ENCODE measurements at regions not wholly inside any gene's neighbourhood (a gene's known extent, or its start where the extent isn't known, plus 50 kb on each side); places are given as distances from the start of the nearest gene placed in this dataset.
A peak's percentile ranks its signal among the peaks of the same experiment; 100 is the strongest.

- DNase-seq = no peak
- no peak overlapping the region for H2AK5ac ChIP-seq (ENCODE audit: low read length, severe bottlenecking)
- WGBS = 92% methylated on average over 1 of the region's 1 CpG
Observed at GRCh38 chr14:53547593-53547992, 394.5 kb upstream of the DDHD1 start.

DNA sequence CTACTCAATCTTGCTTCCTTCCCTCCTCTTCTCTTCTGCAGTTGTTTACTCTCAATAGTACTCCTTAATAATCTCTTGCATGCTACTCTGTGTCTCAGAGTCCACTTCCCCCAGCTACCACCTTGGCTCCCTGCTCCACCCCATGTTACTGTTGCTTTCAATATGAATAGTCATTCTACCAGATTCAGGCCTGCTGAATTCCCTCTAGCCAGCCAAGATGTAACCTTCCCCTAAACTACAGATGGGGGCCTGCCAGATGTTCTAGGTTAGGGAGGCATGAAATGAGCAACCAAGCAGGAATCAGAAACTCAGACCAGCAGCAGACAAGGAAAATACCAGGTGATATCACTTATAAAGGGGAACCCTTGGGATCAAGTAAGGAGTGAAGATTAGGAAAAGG lies 392.1 kb upstream of the DDHD1 start:
- H3K9me3 ChIP-seq (ENCODE audit: control insufficient read depth, low read length) = no peaks in the 10 kb centered on the region

More at GRCh38 chr14:53547593-53547992, 394.5 kb upstream of the DDHD1 start:
- Histone ChIP-seq H3K9me3 (ENCODE audit: control insufficient read depth, low read length) (no peaks in the 10 kb centered on the region), H3K4me1 (ENCODE audit: control insufficient read depth, insufficient read depth, low read depth, low read length) (peaks cover 2% of the 10 kb centered on the region), H2BK12ac (ENCODE audit: low read length in 2 of 2) (no peak overlapping the region), H4K91ac (ENCODE audit: low read length) (no peak overlapping the region), H3K4ac (ENCODE audit: low read depth in 1 of 2, low read length in 2 of 2) (no peak overlapping the region), H2AFZ (ENCODE audit: low read depth, low read length) (no peak overlapping the region), H4K8ac (ENCODE audit: low read length) (no peak overlapping the region), H3K4me2 (ENCODE audit: low read length, poor library complexity, severe bottlenecking) (no peak overlapping the region), H3K18ac (ENCODE audit: low read depth in 1 of 2, low read length in 2 of 2) (no peak overlapping the region), H3K27ac (ENCODE audit: low read length, poor library complexity, severe bottlenecking) (no peak overlapping the region), H3K79me1 (replicated peaks; ENCODE audit: low read length, poor library complexity, severe bottlenecking) (no peaks in the 10 kb centered on the region), H3K14ac (ENCODE audit: low read length in 2 of 2) (no peak overlapping the region), H3K9ac (ENCODE audit: low read length) (no peak overlapping the region), H3K23ac (ENCODE audit: low read length in 2 of 2) (no peak overlapping the region), H3K27me3 (ENCODE audit: control insufficient read depth in 1 of 2, insufficient read depth in 1 of 2, low read length in 2 of 2) (no peaks in the 10 kb centered on the region), H2BK5ac (ENCODE audit: low read depth, low read length, poor library complexity, severe bottlenecking) (no peak overlapping the region), H2BK15ac (ENCODE audit: low read depth, poor library complexity, severe bottlenecking) (no peak overlapping the region), H2BK120ac (ENCODE audit: low read depth, low read length) (no peak overlapping the region), H3K36me3 (ENCODE audit: control insufficient read depth in 1 of 2, insufficient read depth in 2 of 2, low read depth in 1 of 2, low read length in 2 of 2) (no peaks in the 10 kb centered on the region), H3K4me3 (ENCODE audit: insufficient read depth in 1 of 2, low read depth in 1 of 2, low read length in 2 of 2) (no peak overlapping the region)

GRCh38 chr14:53542732-53543131 lies 389.6 kb upstream of the DDHD1 start:
- H4K91ac ChIP-seq (ENCODE audit: low read length) = no peak overlapping the region
- H2BK5ac ChIP-seq (ENCODE audit: low read depth, low read length, poor library complexity, severe bottlenecking) = no peak overlapping the region
- no peaks in the 10 kb centered on the region for H3K79me1 ChIP-seq (replicated peaks; ENCODE audit: low read length, poor library complexity, severe bottlenecking)
- no peak overlapping the region for H2AFZ ChIP-seq (ENCODE audit: low read depth, low read length)
- no peak overlapping the region for H2AK5ac ChIP-seq (ENCODE audit: low read length, severe bottlenecking)
- no peak overlapping the region for H3K4ac ChIP-seq (ENCODE audit: low read depth in 1 of 2, low read length in 2 of 2)
- no peaks in the 10 kb centered on the region for H3K27me3 ChIP-seq (ENCODE audit: control insufficient read depth in 1 of 2, insufficient read depth in 1 of 2, low read length in 2 of 2)
- no peak overlapping the region for H2BK15ac ChIP-seq (ENCODE audit: low read depth, poor library complexity, severe bottlenecking)
- H3K23ac ChIP-seq (ENCODE audit: low read length in 2 of 2) = no peak overlapping the region
- H3K36me3 ChIP-seq (ENCODE audit: control insufficient read depth in 1 of 2, insufficient read depth in 2 of 2, low read depth in 1 of 2, low read length in 2 of 2) = no peaks in the 10 kb centered on the region
- WGBS = 49% methylated on average over 2 of the region's 3 CpGs
- H3K9me3 ChIP-seq (ENCODE audit: control insufficient read depth, low read length) = no peaks in the 10 kb centered on the region
- DNase-seq = peak; percentile 77
- H3K9ac ChIP-seq (ENCODE audit: low read length) = no peak overlapping the region
- peak overlapping the region; percentile 6 for H3K27ac ChIP-seq (ENCODE audit: low read length, poor library complexity, severe bottlenecking)
- H3K14ac ChIP-seq (ENCODE audit: low read length in 2 of 2) = no peak overlapping the region
- no peak overlapping the region for H3K18ac ChIP-seq (ENCODE audit: low read depth in 1 of 2, low read length in 2 of 2)
- H4K8ac ChIP-seq (ENCODE audit: low read length) = no peak overlapping the region
- no peak overlapping the region for H2BK12ac ChIP-seq (ENCODE audit: low read length in 2 of 2)
- peaks cover 1% of the 10 kb centered on the region for H3K4me1 ChIP-seq (ENCODE audit: control insufficient read depth, insufficient read depth, low read depth, low read length)
- H2BK120ac ChIP-seq (ENCODE audit: low read depth, low read length) = no peak overlapping the region
- H3K4me3 ChIP-seq (ENCODE audit: insufficient read depth in 1 of 2, low read depth in 1 of 2, low read length in 2 of 2) = no peak overlapping the region
- no peak overlapping the region for H3K4me2 ChIP-seq (ENCODE audit: low read length, poor library complexity, severe bottlenecking)

More for the DNA sequence above, 392.1 kb upstream of the DDHD1 start:
- no peak overlapping the region for H3K9ac ChIP-seq (ENCODE audit: low read length)
- no peak overlapping the region for H4K91ac ChIP-seq (ENCODE audit: low read length)
- no peak overlapping the region for H3K27ac ChIP-seq (ENCODE audit: low read length, poor library complexity, severe bottlenecking)
- H2AK5ac ChIP-seq (ENCODE audit: low read length, severe bottlenecking) = no peak overlapping the region
- no peak overlapping the region for H3K23ac ChIP-seq (ENCODE audit: low read length in 2 of 2)
- DNase-seq = no peak
- no peaks in the 10 kb centered on the region for H3K27me3 ChIP-seq (ENCODE audit: control insufficient read depth in 1 of 2, insufficient read depth in 1 of 2, low read length in 2 of 2)
- H2BK15ac ChIP-seq (ENCODE audit: low read depth, poor library complexity, severe bottlenecking) = no peak overlapping the region
- H3K36me3 ChIP-seq (ENCODE audit: control insufficient read depth in 1 of 2, insufficient read depth in 2 of 2, low read depth in 1 of 2, low read length in 2 of 2) = no peaks in the 10 kb centered on the region
- H3K14ac ChIP-seq (ENCODE audit: low read length in 2 of 2) = no peak overlapping the region
- H3K18ac ChIP-seq (ENCODE audit: low read depth in 1 of 2, low read length in 2 of 2) = no peak overlapping the region
- no peaks in the 10 kb centered on the region for H3K79me1 ChIP-seq (replicated peaks; ENCODE audit: low read length, poor library complexity, severe bottlenecking)
- no peak overlapping the region for H3K4me3 ChIP-seq (ENCODE audit: insufficient read depth in 1 of 2, low read depth in 1 of 2, low read length in 2 of 2)
- no peak overlapping the region for H2AFZ ChIP-seq (ENCODE audit: low read depth, low read length)
- H3K4ac ChIP-seq (ENCODE audit: low read depth in 1 of 2, low read length in 2 of 2) = no peak overlapping the region
- peaks cover 2% of the 10 kb centered on the region for H3K4me1 ChIP-seq (ENCODE audit: control insufficient read depth, insufficient read depth, low read depth, low read length)
- H2BK12ac ChIP-seq (ENCODE audit: low read length in 2 of 2) = no peak overlapping the region
- no peak overlapping the region for H3K4me2 ChIP-seq (ENCODE audit: low read length, poor library complexity, severe bottlenecking)
- H4K8ac ChIP-seq (ENCODE audit: low read length) = no peak overlapping the region
- no peak overlapping the region for H2BK5ac ChIP-seq (ENCODE audit: low read depth, low read length, poor library complexity, severe bottlenecking)
- no peak overlapping the region for H2BK120ac ChIP-seq (ENCODE audit: low read depth, low read length)

DNA sequence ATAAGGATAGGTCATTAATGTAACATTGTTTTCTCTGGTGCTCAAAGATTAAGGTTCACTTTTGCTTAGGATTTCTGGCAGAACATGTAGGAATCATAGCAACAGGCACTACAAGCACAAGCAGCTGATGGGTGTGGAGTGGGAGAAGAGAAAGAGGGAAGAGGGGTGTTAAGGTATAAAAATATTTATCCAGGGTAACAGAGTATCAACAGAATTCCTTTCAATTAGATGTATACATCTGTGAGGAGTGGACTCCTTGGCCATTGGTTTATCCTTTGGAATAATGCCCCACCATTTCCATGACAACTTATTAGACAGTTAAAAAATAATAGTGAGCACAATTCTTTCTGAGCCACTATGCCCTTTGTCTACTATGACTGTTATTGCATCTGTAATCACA lies 388.3 kb upstream of the DDHD1 start:
- Histone ChIP-seq H3K4me3 (ENCODE audit: insufficient read depth in 1 of 2, low read depth in 1 of 2, low read length in 2 of 2) (no peak overlapping the region), H3K4me1 (ENCODE audit: control insufficient read depth, insufficient read depth, low read depth, low read length) (peaks cover 1% of the 10 kb centered on the region), H3K9me3 (ENCODE audit: control insufficient read depth, low read length) (no peaks in the 10 kb centered on the region), H2BK15ac (ENCODE audit: low read depth, poor library complexity, severe bottlenecking) (no peak overlapping the region), H3K27me3 (ENCODE audit: control insufficient read depth in 1 of 2, insufficient read depth in 1 of 2, low read length in 2 of 2) (no peaks in the 10 kb centered on the region), H2AK5ac (ENCODE audit: low read length, severe bottlenecking) (no peak overlapping the region), H3K4me2 (ENCODE audit: low read length, poor library complexity, severe bottlenecking) (no peak overlapping the region), H2AFZ (ENCODE audit: low read depth, low read length) (no peak overlapping the region), H4K8ac (ENCODE audit: low read length) (no peak overlapping the region), H3K18ac (ENCODE audit: low read depth in 1 of 2, low read length in 2 of 2) (no peak overlapping the region), H3K4ac (ENCODE audit: low read depth in 1 of 2, low read length in 2 of 2) (no peak overlapping the region), H3K9ac (ENCODE audit: low read length) (no peak overlapping the region), H3K14ac (ENCODE audit: low read length in 2 of 2) (no peak overlapping the region), H3K79me1 (replicated peaks; ENCODE audit: low read length, poor library complexity, severe bottlenecking) (no peaks in the 10 kb centered on the region), H2BK12ac (ENCODE audit: low read length in 2 of 2) (no peak overlapping the region), H3K23ac (ENCODE audit: low read length in 2 of 2) (no peak overlapping the region), H2BK5ac (ENCODE audit: low read depth, low read length, poor library complexity, severe bottlenecking) (no peak overlapping the region), H2BK120ac (ENCODE audit: low read depth, low read length) (no peak overlapping the region), H3K36me3 (ENCODE audit: control insufficient read depth in 1 of 2, insufficient read depth in 2 of 2, low read depth in 1 of 2, low read length in 2 of 2) (no peaks in the 10 kb centered on the region), H3K27ac (ENCODE audit: low read length, poor library complexity, severe bottlenecking) (no peak overlapping the region), H4K91ac (ENCODE audit: low read length) (no peak overlapping the region)
- DNase-seq = no peak
